GM13976 (cell line): ENCODE measurements at regions not wholly inside any gene's neighbourhood (a gene's known extent, or its start where the extent isn't known, plus 50 kb on each side); places are given as distances from the start of the nearest gene placed in this dataset.

ENCODE experiments used
- DNase-seq: peaks from one replicate; pipeline ENCODE4 v3.0.0; 2012; ENCODE audit warnings: low spot score
- in situ Hi-C: fragments of 300-500 bp; cut with MboI; formaldehyde crosslinking; loops from one replicate; pipeline ENCODE4 v1.12.0; 2022; ENCODE audit warnings: low sequenced_read_pairs, mixed read lengths, inconsistent platforms; ENCODE audit not compliant: unreplicated experiment
- TF ChIP-seq, protein P1 (sequence below): IDR thresholded peaks from 2 replicates; pipeline ENCODE4 v1.5.1; 2012; ENCODE audit warnings: borderline replicate concordance, mild to moderate bottlenecking; ENCODE audit not compliant: insufficient read depth; ENCODE audit errors: extremely low read depth, missing control alignments, control extremely low read depth

DNA sequence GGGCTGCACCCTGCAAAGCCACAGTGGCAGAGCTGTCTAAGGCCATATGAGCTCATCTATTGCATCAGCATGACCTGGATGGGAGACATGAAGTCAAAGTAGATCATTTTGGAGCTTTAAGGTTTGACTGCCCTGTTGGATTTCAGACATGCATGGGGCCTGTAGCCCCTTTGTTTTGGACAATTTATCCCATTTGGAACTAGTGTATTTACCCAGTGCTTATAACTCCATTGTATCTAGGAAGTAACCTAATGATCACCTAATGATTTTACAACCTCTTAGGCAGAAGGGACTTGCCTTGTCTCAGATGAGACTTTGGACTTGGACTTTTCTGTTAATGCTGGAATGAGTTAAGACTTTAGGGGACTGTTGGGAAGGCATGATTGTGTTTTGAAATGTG is 575.4 kb downstream of the EPM2A start:
- no peak for DNase-seq
- TF ChIP-seq, protein P1, sequence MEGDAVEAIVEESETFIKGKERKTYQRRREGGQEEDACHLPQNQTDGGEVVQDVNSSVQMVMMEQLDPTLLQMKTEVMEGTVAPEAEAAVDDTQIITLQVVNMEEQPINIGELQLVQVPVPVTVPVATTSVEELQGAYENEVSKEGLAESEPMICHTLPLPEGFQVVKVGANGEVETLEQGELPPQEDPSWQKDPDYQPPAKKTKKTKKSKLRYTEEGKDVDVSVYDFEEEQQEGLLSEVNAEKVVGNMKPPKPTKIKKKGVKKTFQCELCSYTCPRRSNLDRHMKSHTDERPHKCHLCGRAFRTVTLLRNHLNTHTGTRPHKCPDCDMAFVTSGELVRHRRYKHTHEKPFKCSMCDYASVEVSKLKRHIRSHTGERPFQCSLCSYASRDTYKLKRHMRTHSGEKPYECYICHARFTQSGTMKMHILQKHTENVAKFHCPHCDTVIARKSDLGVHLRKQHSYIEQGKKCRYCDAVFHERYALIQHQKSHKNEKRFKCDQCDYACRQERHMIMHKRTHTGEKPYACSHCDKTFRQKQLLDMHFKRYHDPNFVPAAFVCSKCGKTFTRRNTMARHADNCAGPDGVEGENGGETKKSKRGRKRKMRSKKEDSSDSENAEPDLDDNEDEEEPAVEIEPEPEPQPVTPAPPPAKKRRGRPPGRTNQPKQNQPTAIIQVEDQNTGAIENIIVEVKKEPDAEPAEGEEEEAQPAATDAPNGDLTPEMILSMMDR, result no peak
- in situ Hi-C loops, result no loop called here

DNA sequence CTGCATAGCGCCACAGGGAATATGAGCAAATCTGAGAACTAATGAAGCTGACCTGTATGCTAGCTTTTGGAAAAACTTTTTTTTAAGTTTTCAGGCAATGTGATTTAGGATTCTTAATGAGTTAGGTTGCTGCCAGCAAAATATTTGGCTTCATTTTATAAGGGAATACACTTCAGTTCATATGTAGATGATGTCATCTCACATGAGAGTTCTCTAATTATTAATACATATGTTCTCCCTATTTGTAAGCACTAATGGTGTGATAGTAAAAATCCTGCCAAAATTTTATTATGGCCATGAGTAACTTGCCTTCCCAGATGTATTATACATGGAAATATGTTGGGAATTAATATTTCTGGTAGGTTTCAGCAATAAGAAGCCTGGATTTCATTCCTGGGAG is 573.8 kb downstream of the EPM2A start:
- in situ Hi-C loops, result no loop called here

DNA sequence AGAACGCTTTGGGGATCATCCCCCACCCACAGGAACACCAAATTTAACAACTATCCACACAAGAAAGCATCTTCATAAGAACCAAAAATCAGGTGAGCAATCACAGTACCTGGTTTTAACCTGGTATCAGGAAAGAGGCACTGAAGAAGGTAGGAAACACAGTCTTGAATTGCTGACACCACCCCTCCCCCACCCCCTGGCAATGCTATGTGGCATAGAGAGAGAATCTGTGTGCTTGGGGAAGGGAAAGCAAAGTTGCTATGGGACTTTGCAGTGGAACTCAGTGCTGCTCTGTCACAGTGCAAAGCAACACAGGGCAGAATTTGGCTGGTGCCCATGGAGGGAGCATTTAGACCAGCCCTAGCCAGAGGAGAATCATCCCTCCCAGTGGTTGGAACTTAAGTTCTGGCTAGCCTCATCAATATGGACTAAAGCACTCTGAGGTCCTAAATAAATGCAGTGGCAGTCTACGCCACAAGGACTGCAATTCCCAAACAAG is 565.5 kb downstream of the EPM2A start:
- no peak for DNase-seq
- in situ Hi-C loops, result no loop called here
- TF ChIP-seq, protein P1, result no peak

More for the DNA sequence above, 573.8 kb downstream of the EPM2A start:
- DNase-seq, result no peak
- TF ChIP-seq, protein P1, result no peak

DNA sequence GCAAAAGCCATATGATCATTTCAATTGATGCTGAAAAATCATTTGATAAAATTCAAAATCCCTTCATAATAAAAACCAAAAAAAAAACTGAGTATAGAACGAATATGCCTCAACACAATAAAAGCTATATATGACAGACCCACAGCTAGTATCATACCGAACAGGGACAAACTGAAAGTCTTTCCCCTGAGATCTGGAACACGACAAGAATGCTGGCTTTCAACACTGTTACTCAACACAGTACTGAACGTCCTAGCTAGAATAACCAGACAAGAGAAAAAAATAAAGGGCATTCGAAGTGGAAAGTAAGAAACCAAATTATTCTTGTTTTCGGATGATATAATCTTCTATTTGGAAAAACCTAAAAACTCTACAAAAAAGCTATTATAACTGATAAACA is 559.9 kb downstream of the EPM2A start:
- TF ChIP-seq, protein P1, result no peak
- in situ Hi-C loops, result no loop called here
- no peak for DNase-seq

DNA sequence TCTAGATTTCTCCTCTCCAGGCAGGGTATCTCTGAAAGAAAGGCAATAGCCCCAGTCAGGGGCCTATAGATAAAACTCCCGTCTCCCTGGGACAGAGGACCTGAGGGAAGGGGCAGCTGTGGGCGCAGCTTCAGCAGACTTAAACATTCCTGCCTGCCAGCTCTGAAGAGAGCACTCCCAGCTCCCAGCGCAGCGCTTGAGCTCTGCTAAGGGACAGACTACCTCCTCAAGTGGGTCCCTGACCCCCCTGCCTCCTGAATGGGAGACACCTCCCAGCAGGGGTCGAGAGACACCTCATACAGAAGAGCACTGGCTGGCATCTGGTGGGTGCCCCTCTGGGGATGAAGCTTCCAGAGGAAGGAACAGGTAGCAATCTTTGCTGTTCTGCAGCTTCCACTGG is 556.9 kb downstream of the EPM2A start:
- DNase-seq, result no peak
- TF ChIP-seq, protein P1, result no peak
- in situ Hi-C loops, result no loop called here

DNA sequence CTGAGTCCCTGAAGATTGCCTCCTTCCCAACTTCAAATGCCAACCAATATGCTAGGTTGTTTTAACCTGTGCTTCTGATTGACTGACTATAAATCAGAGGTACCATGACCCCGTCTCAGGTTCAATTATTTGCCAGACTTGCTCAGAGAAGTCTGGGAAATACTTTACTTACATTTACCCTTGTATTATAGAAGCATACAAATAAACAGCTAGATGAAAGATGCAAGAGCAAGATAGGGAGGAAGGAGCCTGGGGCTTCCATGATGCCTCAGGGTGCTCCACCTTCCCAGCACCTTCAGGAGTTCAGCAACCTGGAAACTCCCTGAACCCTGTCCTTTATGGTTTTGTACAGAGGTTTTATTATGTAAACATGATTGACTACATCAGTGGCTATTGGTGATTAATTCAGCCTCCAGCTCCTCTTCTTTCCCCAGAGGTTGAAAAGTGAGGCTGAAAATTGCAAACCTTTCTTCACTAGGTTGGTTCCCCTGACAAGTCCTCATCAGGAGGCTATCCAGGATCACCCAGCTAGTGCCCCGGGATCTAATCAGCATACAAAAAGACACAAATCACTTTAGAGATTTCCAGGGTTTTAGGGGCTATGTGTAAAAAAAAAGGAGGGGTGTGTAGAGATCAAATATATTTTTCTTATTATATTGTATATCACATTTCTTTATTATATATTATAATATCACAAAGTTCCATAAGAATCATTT is 547.7 kb downstream of the EPM2A start:
- in situ Hi-C loops, result no loop called here
- TF ChIP-seq, protein P1, result no peak
- DNase-seq, result no peak
